Sigmoid colon (tissue), 3 donors: ENCODE measurements at regions not wholly inside any gene's neighbourhood (a gene's known extent, or its start where the extent isn't known, plus 50 kb on each side); places are given as distances from the start of the nearest gene placed in this dataset.

ENCODE experiments used
- POLR2A ChIP-seq, 2 donors: fragments of 450-650 bp; IDR thresholded peaks; one replicate each; pipeline ENCODE4 v1.6.1; 2016; ENCODE audit warnings: antibody characterized with exemption in 2 of 2, mild to moderate bottlenecking in 2 of 2, moderate library complexity in 2 of 2
- TF ChIP-seq, protein P1 (sequence below), 4 experiments: fragments of 450-650 bp in 3 of 4; fragments of 200-600 bp in 1 of 4; IDR thresholded peaks; one replicate each; pipeline ENCODE4 v1.5.1; 2016 to 2019; ENCODE audit warnings: antibody characterized with exemption in 4 of 4, mild to moderate bottlenecking in 3 of 4, moderate library complexity in 2 of 4

- TF ChIP-seq, protein P1, sequence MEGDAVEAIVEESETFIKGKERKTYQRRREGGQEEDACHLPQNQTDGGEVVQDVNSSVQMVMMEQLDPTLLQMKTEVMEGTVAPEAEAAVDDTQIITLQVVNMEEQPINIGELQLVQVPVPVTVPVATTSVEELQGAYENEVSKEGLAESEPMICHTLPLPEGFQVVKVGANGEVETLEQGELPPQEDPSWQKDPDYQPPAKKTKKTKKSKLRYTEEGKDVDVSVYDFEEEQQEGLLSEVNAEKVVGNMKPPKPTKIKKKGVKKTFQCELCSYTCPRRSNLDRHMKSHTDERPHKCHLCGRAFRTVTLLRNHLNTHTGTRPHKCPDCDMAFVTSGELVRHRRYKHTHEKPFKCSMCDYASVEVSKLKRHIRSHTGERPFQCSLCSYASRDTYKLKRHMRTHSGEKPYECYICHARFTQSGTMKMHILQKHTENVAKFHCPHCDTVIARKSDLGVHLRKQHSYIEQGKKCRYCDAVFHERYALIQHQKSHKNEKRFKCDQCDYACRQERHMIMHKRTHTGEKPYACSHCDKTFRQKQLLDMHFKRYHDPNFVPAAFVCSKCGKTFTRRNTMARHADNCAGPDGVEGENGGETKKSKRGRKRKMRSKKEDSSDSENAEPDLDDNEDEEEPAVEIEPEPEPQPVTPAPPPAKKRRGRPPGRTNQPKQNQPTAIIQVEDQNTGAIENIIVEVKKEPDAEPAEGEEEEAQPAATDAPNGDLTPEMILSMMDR (IDR thresholded peaks at IDR 0.05), result no peak
- no peak for TF ChIP-seq POLR2A (IDR thresholded peaks at IDR 0.05)
These were observed 305.8 kb downstream of the MDFIC start for GRCh38 chr7:115227473-115228235.
